ENCODE measurements at regions not wholly inside any gene's neighbourhood (a gene's known extent, or its start where the extent isn't known, plus 50 kb on each side); places are given as distances from the start of the nearest gene placed in this dataset.

DNA sequence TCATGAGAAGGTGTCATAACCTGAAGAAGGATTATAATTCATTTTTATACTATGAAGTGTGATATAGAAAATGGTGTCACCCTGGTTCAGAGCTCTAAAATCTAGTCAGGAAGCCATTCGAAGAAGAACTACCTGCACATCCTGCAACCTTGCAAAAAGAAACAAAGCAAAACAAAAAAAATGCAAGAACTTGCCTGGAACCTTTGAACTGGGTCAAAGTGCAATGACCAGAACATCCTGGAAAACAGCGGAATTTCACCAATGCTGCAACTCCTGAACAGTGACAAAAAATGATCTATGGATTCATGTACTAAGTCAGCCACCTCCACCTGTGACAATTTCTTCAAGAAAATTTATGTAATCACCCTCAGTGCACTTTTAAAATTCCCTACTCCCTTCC is 1083.3 kb upstream of the GYPC start:
- TF ChIP-seq BHLHE40 (IDR thresholded peaks at IDR 0.05; ENCODE audit: borderline replicate concordance), result no peak
- no peak for TF ChIP-seq FOXM1 (IDR thresholded peaks at IDR 0.05; ENCODE audit: borderline replicate concordance)
- no peak for TF ChIP-seq HDGF (IDR thresholded peaks at IDR 0.05; ENCODE audit: borderline replicate concordance)

Data from HEK293T (cell line).